G401.6 (cell line): ENCODE measurements at regions not wholly inside any gene's neighbourhood (a gene's known extent, or its start where the extent isn't known, plus 50 kb on each side); places are given as distances from the start of the nearest gene placed in this dataset.

Source experiments
- FAIRE-seq: peaks from 2 replicates; lab custom pipeline; 2012; peaks lifted over from hg19 to GRCh38; lab: Jason Lieb, UNC

DNA sequence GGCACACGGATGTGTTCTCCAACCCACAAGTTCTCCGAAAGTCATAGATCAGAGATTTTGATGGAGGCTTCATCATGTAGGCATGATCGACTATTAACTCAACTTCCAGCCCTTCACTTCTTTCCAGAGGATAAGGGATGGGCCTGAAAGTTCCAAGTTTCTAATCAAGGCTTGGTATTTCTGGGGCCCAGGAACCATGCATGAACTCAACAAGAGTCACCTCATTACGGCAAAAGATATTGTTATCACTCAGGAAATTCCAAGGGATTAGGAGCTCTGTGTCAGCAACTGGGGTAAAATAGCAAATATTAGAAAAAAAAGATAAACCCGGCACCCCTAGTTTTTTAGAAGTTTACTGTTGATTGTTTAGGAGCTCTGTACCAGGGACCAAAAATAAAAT, 240.1 kb upstream of the PPP1R2C start:
- no peak for FAIRE-seq

DNA sequence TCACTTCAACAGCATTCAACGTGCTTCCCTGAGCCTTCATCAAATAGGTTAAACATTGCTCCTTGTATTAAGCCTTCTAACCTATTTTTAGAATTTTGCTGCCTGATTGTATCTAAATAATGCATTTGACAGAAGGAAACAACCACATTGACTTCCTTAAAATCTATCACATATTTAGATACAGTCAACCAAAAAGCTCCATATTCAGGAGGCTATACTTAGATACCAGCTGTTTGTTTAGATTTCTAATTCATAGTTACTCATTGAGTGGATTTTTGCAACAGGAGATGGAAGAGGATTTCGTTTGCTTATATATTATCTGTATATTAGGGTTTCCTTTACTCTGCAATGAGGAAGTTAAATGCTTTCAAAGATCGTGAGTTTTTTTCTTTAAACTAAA, 241.1 kb upstream of the PPP1R2C start:
- no peak for FAIRE-seq

DNA sequence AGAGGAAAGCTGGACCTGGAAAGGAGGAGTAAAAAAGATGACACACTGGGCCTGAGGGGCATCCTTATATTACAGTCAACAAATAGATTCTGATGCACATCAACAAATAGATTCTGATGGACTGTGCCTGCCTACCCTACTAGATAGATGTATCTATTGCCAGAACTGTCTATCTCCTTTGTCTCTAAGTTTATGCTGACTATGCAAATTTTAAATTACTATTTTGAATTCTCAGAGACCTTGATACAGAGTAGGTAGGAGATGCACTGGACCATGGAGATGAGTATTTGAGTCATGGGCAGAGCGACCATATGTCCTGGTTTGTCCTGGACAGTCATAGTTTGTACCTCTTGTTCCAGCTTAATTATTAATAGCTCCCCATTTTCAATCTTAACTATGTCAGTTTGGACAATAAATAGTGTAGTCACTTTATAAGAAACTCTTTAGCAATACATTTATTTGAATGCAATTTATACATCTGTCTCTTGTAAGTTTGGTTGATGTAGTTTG, 247.9 kb upstream of the PPP1R2C start:
- no peak for FAIRE-seq

DNA sequence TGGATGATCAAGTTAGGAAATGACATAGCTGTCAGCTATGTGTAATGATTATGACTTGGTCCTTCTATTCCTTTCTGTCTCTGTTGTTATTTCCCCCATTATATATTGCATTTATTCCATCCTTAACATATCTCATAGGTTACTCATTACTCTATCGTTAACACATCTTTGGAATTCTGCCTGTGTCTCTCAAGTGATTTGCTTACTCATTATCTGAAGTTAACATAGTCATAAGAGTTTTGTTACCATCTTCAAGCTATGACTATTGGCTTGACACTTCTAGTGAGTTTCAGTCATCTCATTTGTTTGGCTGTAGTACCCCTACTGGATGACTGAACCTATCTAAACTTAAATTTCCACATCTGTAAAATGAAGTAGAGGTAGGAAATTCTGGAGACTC, 286.1 kb upstream of the PPP1R2C start:
- FAIRE-seq, result no peak

DNA sequence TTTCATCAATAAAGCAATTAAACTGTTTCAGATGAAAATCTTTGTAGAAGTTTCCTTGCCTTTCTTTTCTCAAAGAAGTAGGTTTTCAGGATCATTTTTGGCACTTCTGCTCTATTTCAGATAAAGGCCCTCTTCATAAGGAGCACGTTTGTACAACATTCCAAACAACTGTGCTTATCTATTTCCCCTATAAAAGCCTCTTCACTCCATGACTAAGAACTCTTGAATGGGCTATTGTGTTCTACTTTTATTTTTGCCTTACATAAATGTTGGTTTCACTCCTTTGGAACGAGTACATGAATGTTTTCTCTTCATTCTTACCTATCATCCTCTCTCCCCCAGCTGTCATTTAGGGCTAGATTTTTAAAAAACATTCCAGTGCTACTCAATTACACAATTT, 288.0 kb upstream of the PPP1R2C start:
- no peak for FAIRE-seq

DNA sequence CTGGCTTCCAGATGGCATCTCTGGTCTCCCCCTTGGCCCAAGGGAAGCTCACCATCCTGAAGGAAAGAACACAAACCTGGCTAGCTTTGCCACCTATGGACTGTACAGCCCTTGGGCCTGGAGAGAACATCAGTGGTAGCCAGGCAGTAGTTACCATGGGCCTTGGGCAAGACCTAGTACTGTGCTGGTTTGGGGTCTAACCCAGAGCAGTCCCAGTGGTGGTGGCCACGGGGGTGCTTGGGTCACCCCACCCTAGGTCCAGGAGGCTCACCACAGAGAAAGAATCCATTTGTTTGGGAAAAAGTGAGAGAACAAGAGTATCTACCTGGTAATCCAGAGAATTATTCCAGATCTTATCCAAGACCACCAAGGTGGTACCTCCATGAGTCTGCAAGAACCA, 290.7 kb upstream of the PPP1R2C start:
- no peak for FAIRE-seq

DNA sequence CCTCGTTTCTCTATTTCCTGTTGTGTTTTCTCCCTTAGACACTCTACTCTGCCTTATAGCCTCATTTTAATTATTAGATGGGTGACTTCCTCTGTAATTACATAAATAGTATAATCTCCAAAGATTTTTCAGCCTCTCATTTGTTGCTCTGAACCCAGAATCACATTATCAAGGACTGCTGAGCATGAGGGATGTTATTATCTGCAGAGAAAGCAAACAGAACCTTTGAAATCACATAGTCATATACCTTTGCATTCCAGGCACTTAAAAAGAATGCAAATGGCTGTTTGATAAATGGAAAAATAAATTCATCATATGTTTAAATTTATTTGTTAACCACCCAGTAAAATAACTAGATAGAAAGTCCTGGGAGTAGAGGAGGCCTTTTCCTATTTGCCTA, 305.1 kb upstream of the PPP1R2C start:
- FAIRE-seq, result no peak

DNA sequence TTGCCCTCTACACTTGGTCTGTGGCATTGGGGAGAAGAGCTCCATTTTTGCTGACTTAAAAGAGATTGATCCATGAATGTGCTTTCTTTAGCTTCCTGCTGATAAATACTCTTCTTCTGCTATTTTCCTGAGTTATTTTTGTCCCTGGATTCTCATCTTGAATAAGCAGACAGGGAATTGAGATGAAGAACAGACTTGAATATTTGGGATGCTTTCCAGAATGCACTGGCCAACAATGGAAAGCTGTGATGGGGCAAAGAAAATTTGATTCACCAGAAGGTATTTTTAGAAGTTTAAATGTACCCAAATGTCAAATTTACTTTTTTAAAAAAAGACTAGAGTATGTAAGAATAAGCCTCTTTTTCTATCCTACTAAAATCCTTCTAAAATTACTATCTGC, 309.9 kb upstream of the PPP1R2C start:
- FAIRE-seq, result no peak

DNA sequence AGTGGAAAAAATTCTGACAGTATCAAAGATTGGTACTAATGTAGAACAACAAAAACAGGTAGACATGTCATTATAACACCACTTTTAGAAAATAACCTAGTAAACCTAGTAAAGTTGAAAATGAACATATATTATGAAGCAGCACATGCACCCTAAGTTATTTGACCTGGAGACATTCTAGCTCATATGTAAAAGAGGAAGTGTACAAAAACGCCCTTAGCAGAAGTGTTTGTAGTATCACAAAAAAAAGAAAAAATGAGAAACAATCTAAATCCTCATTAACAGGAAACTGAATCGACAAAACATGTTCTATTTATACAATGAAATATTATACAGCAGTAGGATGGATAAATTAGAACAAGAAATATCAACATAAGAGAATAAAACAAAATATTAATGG, 318.9 kb upstream of the PPP1R2C start:
- FAIRE-seq, result no peak

DNA sequence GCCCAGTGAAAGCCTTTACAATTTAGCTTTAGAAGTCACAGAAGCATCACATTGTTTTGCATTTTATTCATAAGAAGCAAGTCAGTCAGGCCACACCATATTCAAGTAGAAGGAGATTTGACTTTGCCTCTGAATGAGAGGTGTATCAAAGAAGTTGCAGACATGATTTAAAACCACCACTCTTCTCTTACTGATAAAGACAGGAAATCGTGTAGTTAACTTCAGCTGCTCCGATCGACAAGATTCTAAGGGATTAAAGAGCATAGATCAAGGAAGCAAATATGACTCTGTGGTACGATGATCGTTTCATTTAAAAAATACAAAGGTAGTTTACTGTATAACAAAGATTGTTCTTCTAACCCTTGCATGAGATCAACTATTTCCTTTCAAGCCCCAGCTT, 328.0 kb upstream of the PPP1R2C start:
- no peak for FAIRE-seq

DNA sequence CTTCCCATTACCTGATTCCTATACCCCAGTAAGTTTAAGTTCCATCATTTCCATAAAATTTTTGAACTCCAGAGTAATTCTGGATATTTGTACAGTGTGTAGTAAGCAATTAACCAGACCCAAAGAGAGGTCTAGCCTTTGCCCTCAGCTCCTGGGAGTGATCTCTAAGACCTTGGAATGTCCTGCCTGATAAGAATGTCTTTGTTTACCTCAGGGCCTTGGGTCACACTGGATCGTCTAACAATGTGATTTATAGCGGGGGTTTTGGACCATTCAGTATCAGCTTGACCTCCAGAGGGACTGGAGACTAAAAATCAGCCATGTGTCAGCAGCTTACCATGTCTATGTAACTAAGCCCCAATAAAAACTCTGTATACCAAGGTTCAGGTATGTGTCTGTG, 330.9 kb upstream of the PPP1R2C start:
- no peak for FAIRE-seq

DNA sequence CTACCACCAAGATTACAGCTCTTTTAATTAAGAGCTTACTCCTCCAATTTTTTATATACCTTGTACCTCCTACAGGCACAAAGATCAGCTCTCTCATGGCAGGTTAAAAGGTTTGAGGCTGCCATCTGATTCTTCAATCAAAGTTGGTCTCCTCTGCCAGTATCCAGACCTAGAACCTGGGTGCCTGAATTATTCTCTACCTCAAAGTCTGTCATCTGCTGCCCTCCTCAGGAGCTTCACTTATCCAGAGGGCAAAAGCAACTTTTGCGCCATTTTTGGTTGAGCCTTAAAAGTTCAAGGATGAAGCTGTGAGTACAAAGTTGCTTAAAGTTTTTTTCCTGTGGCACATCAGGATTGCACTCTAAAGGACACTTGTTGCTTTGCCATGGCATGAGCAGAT, 343.7 kb upstream of the PPP1R2C start:
- FAIRE-seq, result no peak

DNA sequence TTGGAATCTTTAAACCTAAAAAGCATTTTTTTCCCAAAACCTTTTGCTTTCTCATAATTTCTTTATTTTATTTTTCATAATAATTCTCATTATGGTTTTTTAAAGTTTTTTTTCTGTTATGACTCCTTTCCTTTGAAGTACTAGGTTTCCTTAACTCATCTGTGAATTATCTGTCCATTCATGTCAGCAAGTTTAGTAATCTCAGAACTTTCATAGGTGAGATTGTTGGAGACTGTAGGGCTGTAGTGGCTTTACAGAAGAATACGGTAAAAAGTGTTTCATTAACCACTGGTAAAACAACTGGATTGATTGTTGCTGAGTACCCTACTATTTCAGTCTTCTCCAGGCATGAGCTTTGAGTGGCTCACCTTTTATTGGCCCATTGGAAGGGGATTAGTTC, 361.7 kb upstream of the PPP1R2C start:
- no peak for FAIRE-seq

DNA sequence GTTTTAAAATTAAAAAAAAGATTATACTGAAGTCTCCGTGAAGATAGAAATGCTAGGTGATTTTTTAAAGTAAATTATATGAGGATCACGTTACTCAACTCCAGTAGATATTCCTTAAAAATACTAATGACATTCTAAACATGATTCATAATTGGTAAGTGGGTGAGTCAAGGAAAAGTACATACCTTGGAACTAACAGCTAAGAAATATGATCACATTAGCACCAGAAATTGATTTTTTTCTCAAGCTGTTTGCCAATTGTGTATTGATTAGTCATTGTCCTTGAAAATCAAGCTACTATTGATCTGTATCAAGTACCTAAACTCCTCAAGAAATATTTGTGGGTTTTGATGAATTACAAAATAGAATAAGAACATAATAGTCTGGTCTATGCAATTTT, 362.6 kb upstream of the PPP1R2C start:
- FAIRE-seq, result no peak

DNA sequence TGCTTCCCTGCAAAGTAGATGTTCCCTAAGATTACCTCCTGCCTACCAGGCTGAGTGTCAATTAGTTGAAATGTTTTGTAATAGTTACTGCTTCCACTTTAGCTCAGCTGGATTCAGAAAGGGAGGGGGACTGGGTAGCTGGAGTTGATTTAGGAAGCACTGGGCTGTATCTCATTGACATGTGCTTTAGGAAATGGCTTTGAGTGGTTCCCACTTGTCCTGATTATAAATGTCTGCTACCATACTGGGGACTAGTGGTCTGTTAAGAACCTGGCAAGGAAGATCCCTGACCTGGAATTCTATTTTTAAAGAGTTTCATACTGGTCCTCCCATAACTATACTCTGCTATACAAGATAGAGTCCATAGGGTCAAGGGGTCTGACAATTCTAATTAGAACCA, 363.9 kb upstream of the PPP1R2C start:
- no peak for FAIRE-seq

DNA sequence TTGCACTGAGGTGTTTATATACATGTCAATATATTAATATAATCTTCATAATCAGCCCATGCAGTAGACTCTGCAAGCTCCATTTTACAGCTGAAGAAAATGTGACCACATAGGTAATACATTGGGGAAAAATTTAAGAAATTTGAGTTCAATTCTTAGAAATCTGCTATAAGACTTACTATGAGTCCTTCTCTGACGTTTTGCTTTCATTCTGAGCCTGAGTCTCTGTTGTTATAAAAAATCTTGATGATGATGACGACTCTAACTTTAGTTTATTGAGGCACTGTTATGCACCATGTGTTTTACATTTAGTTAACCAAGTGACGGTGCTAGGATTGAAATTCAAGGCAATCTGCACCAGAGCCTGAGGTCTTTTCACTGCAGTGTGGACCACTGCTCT, 370.3 kb upstream of the PPP1R2C start:
- no peak for FAIRE-seq

DNA sequence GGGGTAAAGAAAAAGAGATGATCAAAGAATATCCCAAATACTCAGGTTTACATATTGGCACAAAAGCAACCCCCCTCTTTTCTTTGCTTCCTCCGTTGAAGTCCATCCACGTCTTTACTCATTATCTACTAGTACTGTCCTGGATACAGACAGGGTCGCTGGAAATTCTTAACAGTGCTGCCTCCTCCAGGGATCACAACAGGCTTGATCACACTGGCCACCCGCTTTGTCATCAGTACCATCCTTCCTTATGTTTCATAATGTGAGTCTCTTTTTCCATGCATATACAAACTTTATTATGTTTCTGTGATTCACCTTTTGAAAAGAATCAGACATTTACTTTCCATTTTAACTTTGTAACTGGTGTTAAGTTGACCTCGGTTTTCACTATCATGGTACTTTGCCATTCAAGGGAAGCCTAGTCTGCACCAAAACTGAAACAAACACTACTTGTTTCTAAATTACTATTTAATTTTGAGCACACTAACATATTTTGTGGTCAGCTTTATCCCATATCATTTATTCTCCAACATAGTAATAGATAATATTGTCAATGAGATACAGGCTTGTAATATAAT, 387.5 kb upstream of the PPP1R2C start:
- FAIRE-seq, result no peak

DNA sequence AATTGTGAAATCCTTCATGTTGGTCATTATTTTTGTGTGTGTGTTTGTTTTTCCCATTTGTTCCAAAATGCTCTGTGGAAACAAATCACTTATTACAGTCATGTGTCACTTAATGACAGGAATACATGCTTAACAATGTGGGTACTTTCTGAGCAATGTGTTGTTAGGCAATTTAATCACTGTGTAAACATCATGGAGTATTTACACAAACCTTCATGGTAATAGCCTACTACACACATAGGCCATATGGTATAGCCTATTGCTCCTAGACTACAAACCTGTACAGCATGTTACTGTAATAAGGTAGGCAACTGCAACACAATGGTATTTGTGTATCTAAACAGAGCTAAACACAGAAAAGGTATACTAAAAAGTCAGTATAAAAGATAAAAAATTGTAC, 388.9 kb upstream of the PPP1R2C start:
- FAIRE-seq, result no peak

DNA sequence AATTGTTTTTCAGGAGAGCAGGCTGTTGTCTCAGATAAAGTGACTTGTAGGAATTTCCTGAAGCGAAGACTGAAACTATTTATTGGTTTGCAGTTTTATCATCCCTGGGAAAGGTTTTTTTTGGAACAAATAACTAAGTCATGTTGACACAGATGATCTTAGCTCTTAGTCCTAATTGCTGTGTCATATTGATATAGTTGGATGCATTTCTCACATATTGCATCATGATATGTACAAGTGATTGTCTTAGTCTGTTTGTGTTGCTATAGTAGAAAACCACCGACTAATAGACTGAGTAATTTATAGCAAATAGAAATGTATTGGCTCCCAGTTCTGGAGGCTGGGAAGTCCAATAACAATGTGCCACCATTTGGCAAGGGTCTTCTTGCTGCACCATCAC, 397.5 kb upstream of the PPP1R2C start:
- FAIRE-seq, result no peak

DNA sequence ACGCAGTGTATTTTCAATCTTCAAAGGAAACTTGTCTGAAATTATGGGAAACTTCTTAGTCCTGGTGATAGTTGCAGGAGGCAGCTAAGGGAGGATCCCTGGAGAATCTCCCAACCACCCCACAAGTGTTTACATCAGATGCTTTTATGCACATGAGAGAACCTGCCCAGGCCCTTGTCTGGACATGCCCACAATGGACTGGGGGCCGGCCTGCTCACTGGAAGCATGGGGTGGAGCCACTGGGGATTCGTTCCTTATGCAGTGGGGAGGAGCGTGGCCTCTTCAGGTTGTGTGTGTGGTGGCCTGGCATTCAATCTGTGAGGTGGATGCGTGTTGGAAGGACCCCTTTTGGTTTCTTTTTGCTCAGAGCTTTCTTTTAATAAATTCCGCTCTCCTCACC, 398.7 kb upstream of the PPP1R2C start:
- FAIRE-seq, result no peak

DNA sequence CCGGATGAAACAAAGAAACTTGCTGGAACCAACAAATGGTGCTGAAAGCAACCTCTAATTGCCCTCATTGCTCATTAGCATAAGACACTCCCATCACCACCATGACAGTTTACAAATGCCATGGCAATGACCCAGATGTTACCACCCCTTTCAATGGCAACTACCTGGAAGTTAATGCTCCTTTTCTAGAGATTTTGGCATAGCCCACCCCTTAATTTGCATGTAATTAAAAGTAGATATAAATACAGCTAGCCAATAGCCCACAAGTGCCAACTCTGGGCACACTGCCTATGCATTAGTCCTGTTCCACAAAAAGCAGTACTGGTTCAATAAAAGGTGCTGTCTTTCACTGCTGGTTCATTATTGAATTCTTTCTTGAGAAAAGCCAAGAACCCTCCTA, 410.3 kb upstream of the PPP1R2C start:
- no peak for FAIRE-seq

DNA sequence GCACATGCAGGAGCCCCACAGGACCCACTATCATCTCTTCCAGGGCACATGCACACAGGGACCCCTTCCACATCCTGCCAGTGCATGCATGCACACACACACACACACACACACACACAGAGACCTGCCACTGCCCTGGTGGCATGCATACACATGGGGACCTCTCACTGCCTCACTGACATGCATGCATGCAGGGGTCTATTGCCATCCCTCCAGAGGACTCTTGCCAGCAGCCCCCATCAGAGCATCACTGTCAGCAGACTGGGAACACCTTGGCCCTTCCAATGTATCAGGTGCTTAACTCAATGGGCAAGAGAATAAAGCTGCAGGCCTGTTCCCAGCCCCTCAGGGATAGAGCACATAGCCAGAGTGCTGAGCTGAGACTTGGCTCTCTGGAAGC, 433.6 kb upstream of the PPP1R2C start:
- no peak for FAIRE-seq

DNA sequence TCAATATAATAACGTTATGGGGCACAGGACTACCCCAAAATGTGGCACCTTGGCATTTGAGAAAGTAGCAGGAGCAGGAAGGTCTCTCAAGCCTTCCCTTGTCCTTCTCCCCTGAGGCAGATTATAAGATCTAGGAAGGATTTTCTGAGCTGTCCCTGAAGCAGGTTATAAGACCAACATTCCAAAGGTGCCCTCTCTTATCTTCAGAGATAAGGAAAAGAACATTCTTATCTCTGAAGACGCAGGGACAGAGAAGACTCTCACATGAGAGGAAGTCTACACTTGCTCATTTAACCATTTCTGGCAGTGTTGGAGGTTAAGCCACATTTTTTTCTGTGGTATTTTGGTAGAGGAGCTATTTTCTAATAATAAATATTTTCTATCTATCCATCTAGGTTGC, 437.9 kb upstream of the MAOA start:
- FAIRE-seq, result no peak

DNA sequence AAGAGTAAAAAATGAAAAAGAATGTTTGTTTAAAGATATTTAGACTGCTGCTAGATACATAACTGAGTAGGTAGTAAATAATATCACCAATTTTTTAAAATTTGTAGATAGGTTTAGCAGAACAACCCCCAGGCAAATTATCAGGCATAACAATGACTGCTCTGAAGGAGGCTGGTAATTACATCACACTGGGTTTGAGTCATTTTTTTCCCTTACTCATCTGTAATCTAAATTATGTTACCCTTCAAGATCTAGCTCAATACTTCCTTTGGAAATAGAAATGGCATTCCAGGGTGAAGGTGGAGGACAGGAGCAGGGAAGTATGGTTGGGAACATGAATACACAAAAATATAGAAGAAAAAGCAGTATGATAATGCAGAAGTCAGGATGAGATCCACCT, 431.6 kb upstream of the MAOA start:
- no peak for FAIRE-seq
